Right lobe of liver (tissue), 4 donors: ENCODE measurements at regions not wholly inside any gene's neighbourhood (a gene's known extent, or its start where the extent isn't known, plus 50 kb on each side); places are given as distances from the start of the nearest gene placed in this dataset.

Experiments
- POLR2A ChIP-seq: fragments of 450-650 bp; IDR thresholded peaks from one replicate; pipeline ENCODE4 v1.6.1; 2017; ENCODE audit warnings: antibody characterized with exemption, mild to moderate bottlenecking
- TF ChIP-seq, protein P1 (sequence below), 4 donors: fragments of 200-600 bp in 3 of 4; fragments of 450-650 bp in 1 of 4; IDR thresholded peaks; one replicate each; pipeline versions ENCODE4 v1.5.1 to v1.8.0; 2016 to 2022; ENCODE audit warnings: antibody characterized with exemption in 4 of 4, mild to moderate bottlenecking in 2 of 4
- donor health status: DM: no; HTN: no; CAD: no.
- donor health status: DM: no; HTN: no; CAD: no.
- donor health status: DM: no; HTN: yes; CAD: no.

- TF ChIP-seq, protein P1, sequence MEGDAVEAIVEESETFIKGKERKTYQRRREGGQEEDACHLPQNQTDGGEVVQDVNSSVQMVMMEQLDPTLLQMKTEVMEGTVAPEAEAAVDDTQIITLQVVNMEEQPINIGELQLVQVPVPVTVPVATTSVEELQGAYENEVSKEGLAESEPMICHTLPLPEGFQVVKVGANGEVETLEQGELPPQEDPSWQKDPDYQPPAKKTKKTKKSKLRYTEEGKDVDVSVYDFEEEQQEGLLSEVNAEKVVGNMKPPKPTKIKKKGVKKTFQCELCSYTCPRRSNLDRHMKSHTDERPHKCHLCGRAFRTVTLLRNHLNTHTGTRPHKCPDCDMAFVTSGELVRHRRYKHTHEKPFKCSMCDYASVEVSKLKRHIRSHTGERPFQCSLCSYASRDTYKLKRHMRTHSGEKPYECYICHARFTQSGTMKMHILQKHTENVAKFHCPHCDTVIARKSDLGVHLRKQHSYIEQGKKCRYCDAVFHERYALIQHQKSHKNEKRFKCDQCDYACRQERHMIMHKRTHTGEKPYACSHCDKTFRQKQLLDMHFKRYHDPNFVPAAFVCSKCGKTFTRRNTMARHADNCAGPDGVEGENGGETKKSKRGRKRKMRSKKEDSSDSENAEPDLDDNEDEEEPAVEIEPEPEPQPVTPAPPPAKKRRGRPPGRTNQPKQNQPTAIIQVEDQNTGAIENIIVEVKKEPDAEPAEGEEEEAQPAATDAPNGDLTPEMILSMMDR (IDR thresholded peaks at IDR 0.05), result no peak
- TF ChIP-seq POLR2A, result no peak
Measured at GRCh38 chr10:51023636-51024035, 50.7 kb upstream of the PRKG1 start.
